Pancreas (tissue), 10 donors: ENCODE measurements at regions not wholly inside any gene's neighbourhood (a gene's known extent, or its start where the extent isn't known, plus 50 kb on each side); places are given as distances from the start of the nearest gene placed in this dataset.
"Not testable (repeated sequence)": the region's sequence is repeated elsewhere in the genome, so short reads cannot be mapped to it uniquely, and the experiment has no call there.

Experiments
- ATAC-seq, 4 donors: fragments of 200-7000 bp; cut with Tn5 transposase; one replicate each; pipeline versions ENCODE4 v1.8.0 to v1.9.1; 2020; ENCODE audit warnings: mild to moderate bottlenecking in 4 of 4, moderate library complexity in 4 of 4
- DNase-seq, 6 donors: peaks; one replicate each; pipeline ENCODE4 v3.0.0-alpha.2; 2020
- FAIRE-seq: peaks from 2 replicates; lab custom pipeline; 2012; peaks lifted over from hg19 to GRCh38; lab: Jason Lieb, UNC
- H3K27ac ChIP-seq, 4 donors: fragments of 200-600 bp; sonication (generic); 1 replicate in 3 of 4; 2 replicates in 1 of 4; pipeline versions ENCODE4 v1.5.0 to v1.8.0; 2020
- H3K27me3 ChIP-seq, 4 donors: fragments of 200-600 bp; one replicate each; pipeline ENCODE4 v1.8.0; 2021
- H3K36me3 ChIP-seq, 3 donors: fragments of 200-600 bp; sonication (generic) in 1 of 3; one replicate each; pipeline versions ENCODE4 v1.5.0 to v1.8.0; 2020 to 2021
- H3K4me1 ChIP-seq, 3 donors: fragments of 200-600 bp; one replicate each; pipeline ENCODE4 v1.8.0; 2021
- H3K4me3 ChIP-seq, 4 donors: fragments of 200-600 bp; sonication (generic) in 2 of 4; one replicate each; pipeline versions ENCODE4 v1.5.0 to v1.8.0; 2020 to 2021
- H3K9me3 ChIP-seq, 4 donors: fragments of 200-600 bp; one replicate each; pipeline ENCODE4 v1.8.0; 2021
- CTCF ChIP-seq, 4 donors: fragments of 200-600 bp; sonication (generic) in 3 of 4; IDR thresholded peaks; one replicate each; pipeline versions ENCODE4 v1.5.0 to v1.8.0; 2021; ENCODE audit warnings: antibody characterized with exemption in 4 of 4
- WGBS, 2 donors: extraction: QIAGEN DNeasy Blood & Tissue Kit; methylation state at CpG; one replicate each; pipeline ENCODE4 v1.1.7; 2013; 5-methylcytosine and 5-hydroxymethylcytosine counted together
- intact Hi-C, 3 donors: fragments of 100-400 bp; cut with DNase I; formaldehyde crosslinking; loops; one replicate each; pipeline versions ENCODE4 v1.11.1 to v1.14.2; 2022
- donor health status: healthy with polysubstance abuse.
- donor health status: DM: no; HTN: no; CAD: no; lungs with moderate emphysema.
- donor health status: DM: no; HTN: no; CAD: no.
- donor health status: control.
- donor health status: control.
- donor health status: Bipolar disorder and iron deficiency.
- donor health status: DM: yes; HTN: yes; CAD: no.
- donor health status: DM: no; HTN: no; CAD: no.
- donor health status: DM: no; HTN: no; CAD: no.
- donor health status: DM: yes; HTN: yes; CAD: no.

GRCh38 chr4:66130042-66130441 is 459.8 kb upstream of the EPHA5 start:
- Histone ChIP-seq H3K4me1 (no peaks in the 10 kb centered on the region), H3K9me3 (no peaks in the 10 kb centered on the region), H3K27ac (no peak overlapping the region), H3K27me3 (no peaks in the 10 kb centered on the region), H3K36me3 (no peaks in the 10 kb centered on the region), H3K4me3 (no peak overlapping the region)
- intact Hi-C loops = no loop called here
- 39 to 53% methylated on average over 6 of the region's 6 CpGs for WGBS, 2 donors
- no peak for DNase-seq
- FAIRE-seq = no peak
- ATAC-seq = no peak
- no peak for TF ChIP-seq CTCF (IDR thresholded peaks at IDR 0.05)

GRCh38 chr4:66123831-66124413 is 453.6 kb upstream of the EPHA5 start:
- Histone ChIP-seq H3K36me3 (no peaks in the 10 kb centered on the region), H3K27me3 (no peaks in the 10 kb centered on the region), H3K4me1 (no peaks in the 10 kb centered on the region), H3K4me3 (no peak overlapping the region), H3K27ac (no peak overlapping the region), H3K9me3 (no peaks in the 10 kb centered on the region)
- no peak for DNase-seq
- no peak for ATAC-seq
- no peak for TF ChIP-seq CTCF (IDR thresholded peaks at IDR 0.05)
- no peak for FAIRE-seq
- intact Hi-C loops = no loop called here
- WGBS, 2 donors = 63 to 76% methylated on average over 1 of the region's 1 CpG

GRCh38 chr4:66123190-66123589 is 452.9 kb upstream of the EPHA5 start:
- no peaks in the 10 kb centered on the region for H3K27me3 ChIP-seq
- intact Hi-C loops = no loop called here
- ATAC-seq (no peak), FAIRE-seq (no peak), DNase-seq (no peak)
- H3K36me3 ChIP-seq = no peaks in the 10 kb centered on the region
- H3K9me3 ChIP-seq = no peaks in the 10 kb centered on the region
- H3K4me3 ChIP-seq = no peak overlapping the region
- H3K27ac ChIP-seq = no peak overlapping the region
- no peak for TF ChIP-seq CTCF (IDR thresholded peaks at IDR 0.05)
- H3K4me1 ChIP-seq = no peaks in the 10 kb centered on the region

GRCh38 chr4:66115231-66115630 is 444.9 kb upstream of the EPHA5 start:
- H3K36me3 ChIP-seq, DNase-seq, intact Hi-C loops, H3K9me3 ChIP-seq, FAIRE-seq, H3K4me1 ChIP-seq, H3K4me3 ChIP-seq, ATAC-seq, H3K27me3 ChIP-seq, H3K27ac ChIP-seq: not testable (repeated sequence)

- FAIRE-seq (no peak), ATAC-seq (no peak), DNase-seq (no peak)
- Histone ChIP-seq H3K4me3 (no peak overlapping the region), H3K36me3 (no peaks in the 10 kb centered on the region), H3K9me3 (no peaks in the 10 kb centered on the region), H3K4me1 (no peaks in the 10 kb centered on the region), H3K27ac (no peak overlapping the region), H3K27me3 (no peaks in the 10 kb centered on the region)
- intact Hi-C loops = no loop called here
- no peak for TF ChIP-seq CTCF (IDR thresholded peaks at IDR 0.05)
Observed at GRCh38 chr4:66108898-66109297, 438.6 kb upstream of the EPHA5 start.
